ENCODE measurements at regions not wholly inside any gene's neighbourhood (a gene's known extent, or its start where the extent isn't known, plus 50 kb on each side); places are given as distances from the start of the nearest gene placed in this dataset.

DNA sequence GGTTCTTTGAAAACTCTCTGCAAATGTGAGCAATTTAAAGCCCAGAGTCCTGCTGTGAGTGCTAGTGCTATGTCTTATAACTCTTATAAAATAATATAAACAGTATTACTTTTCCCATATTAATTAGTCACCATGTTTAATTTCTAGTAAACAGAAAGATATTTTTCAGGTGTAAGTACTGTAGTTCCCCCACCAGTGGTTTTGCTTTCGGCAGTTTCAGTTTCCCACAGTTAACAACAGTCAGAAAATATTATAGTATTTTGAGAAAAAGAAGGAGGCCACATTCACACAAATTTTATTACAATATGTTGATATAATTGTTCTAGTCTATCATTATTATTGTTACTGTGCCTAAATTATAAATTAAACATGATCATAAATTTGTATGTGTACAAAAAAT, 800.5 kb downstream of the LRFN5 start:
- Histone ChIP-seq H3K27ac (ENCODE audit: extremely low read length, insufficient read depth, low read length) (no peak overlapping the region), H3K9me3 (ENCODE audit: low read length) (peaks cover 80% of the 10 kb centered on the region), H3K4me2 (ENCODE audit: low read depth, low read length) (no peak overlapping the region), H3K79me2 (ENCODE audit: insufficient read depth, low read length) (no peaks in the 10 kb centered on the region), H3K4me1 (ENCODE audit: insufficient read depth, low read length) (no peaks in the 10 kb centered on the region), H3K27me3 (ENCODE audit: control insufficient read depth in 1 of 2, insufficient read depth in 2 of 2, low read length in 2 of 2) (no peaks in the 10 kb centered on the region), H3K36me3 (replicated peaks in 1 of 2; ENCODE audit: control insufficient read depth in 1 of 2, insufficient read depth in 2 of 2, low read length in 2 of 2) (no peaks in the 10 kb centered on the region), H4K20me1 (ENCODE audit: insufficient read depth, low read length) (no peaks in the 10 kb centered on the region), H3K4me3 (replicated peaks in 1 of 3; ENCODE audit: insufficient read depth in 1 of 3, low read depth in 2 of 3, low read length in 3 of 3) (no peak overlapping the region), H3K9ac (ENCODE audit: insufficient read depth, low read depth, low read length) (no peak overlapping the region), H2AFZ (ENCODE audit: low read length) (no peak overlapping the region)
- no peak for ATAC-seq
- POLR2A ChIA-PET = no interaction called here
- FAIRE-seq = no peak
- DNase-seq (ENCODE audit: low spot score) = no peak
- WGBS (ENCODE audit: low lambda C conversion rate) = 1% methylated on average over 1 of the region's 1 CpG
- in situ Hi-C loops (cut with HindIII; ENCODE audit: extremely low pct_ligation_motif_present, low pct_unique_long_range_greater_than_20kb) = no loop called here
- TF ChIP-seq ATM (IDR thresholded peaks at IDR 0.05; ENCODE audit: borderline replicate concordance) = no peak
- no peak for TF ChIP-seq JUND (CRISPR knock-in tag; IDR thresholded peaks at IDR 0.05)
- no peak for TF ChIP-seq MIXL1 (CRISPR knock-in tag; IDR thresholded peaks at IDR 0.05)
- TF ChIP-seq SIX4 (CRISPR knock-in tag; IDR thresholded peaks at IDR 0.05) = no peak
- no peak for TF ChIP-seq ZNF644 (CRISPR knock-in tag; IDR thresholded peaks at IDR 0.05; ENCODE audit: low read depth)
- TF ChIP-seq ZNF775 (CRISPR knock-in tag; IDR thresholded peaks at IDR 0.05; ENCODE audit: borderline replicate concordance) = no peak
- TF ChIP-seq, protein P1, sequence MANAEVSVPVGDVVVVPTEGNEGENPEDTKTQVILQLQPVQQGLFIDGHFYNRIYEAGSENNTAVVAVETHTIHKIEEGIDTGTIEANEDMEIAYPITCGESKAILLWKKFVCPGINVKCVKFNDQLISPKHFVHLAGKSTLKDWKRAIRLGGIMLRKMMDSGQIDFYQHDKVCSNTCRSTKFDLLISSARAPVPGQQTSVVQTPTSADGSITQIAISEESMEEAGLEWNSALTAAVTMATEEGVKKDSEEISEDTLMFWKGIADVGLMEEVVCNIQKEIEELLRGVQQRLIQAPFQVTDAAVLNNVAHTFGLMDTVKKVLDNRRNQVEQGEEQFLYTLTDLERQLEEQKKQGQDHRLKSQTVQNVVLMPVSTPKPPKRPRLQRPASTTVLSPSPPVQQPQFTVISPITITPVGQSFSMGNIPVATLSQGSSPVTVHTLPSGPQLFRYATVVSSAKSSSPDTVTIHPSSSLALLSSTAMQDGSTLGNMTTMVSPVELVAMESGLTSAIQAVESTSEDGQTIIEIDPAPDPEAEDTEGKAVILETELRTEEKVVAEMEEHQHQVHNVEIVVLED (CRISPR knock-in tag; IDR thresholded peaks at IDR 0.05; ENCODE audit: borderline replicate concordance) = no peak
- TF ChIP-seq ATF7 (IDR thresholded peaks at IDR 0.05) = no peak
- TF ChIP-seq ATF7 (CRISPR knock-in tag; IDR thresholded peaks at IDR 0.05) = no peak
- TF ChIP-seq ZNF232 (CRISPR knock-in tag; IDR thresholded peaks at IDR 0.05; ENCODE audit: borderline replicate concordance) = no peak
- TF ChIP-seq TMF1 (CRISPR knock-in tag; IDR thresholded peaks at IDR 0.05; ENCODE audit: low read depth) = no peak
- CTCF ChIA-PET (ENCODE audit: low intra/inter-chr PET ratio, low total read pairs) = no interaction called here
- intact Hi-C loops (cut with micrococcal nuclease; ENCODE audit: unreplicated experiment) = no loop called here
- no TSS peak for BruUV-seq (replicated peaks)
